ENCODE measurements at regions not wholly inside any gene's neighbourhood (a gene's known extent, or its start where the extent isn't known, plus 50 kb on each side); places are given as distances from the start of the nearest gene placed in this dataset.
A peak's percentile ranks its signal among the peaks of the same experiment; 100 is the strongest.

- FAIRE-seq: no peak
Observed at GRCh38 chr3:79910337-79910736, 142.5 kb upstream of the ROBO1 start.

- FAIRE-seq: no peak
Observed at GRCh38 chr3:79906106-79906505, 138.3 kb upstream of the ROBO1 start.

- FAIRE-seq: no peak
Observed at GRCh38 chr3:79902151-79902550, 134.4 kb upstream of the ROBO1 start.

- FAIRE-seq: no peak
Observed at GRCh38 chr3:79898907-79899306, 131.1 kb upstream of the ROBO1 start.

GRCh38 chr3:79896086-79896485 lies 128.3 kb upstream of the ROBO1 start:
- FAIRE-seq: no peak

- no peak for FAIRE-seq
Observed at GRCh38 chr3:79887213-79887612, 119.4 kb upstream of the ROBO1 start.

- no peak for FAIRE-seq
Observed at GRCh38 chr3:79886204-79886603, 118.4 kb upstream of the ROBO1 start.

- FAIRE-seq: no peak
Observed at GRCh38 chr3:79885407-79885806, 117.6 kb upstream of the ROBO1 start.

- no peak for FAIRE-seq
Observed at GRCh38 chr3:79884354-79884753, 116.6 kb upstream of the ROBO1 start.

- FAIRE-seq: no peak
Observed at GRCh38 chr3:79881431-79881830, 113.6 kb upstream of the ROBO1 start.

GRCh38 chr3:79878708-79879107 lies 110.9 kb upstream of the ROBO1 start:
- FAIRE-seq: no peak

- no peak for FAIRE-seq
Observed at GRCh38 chr3:79874646-79875045, 106.8 kb upstream of the ROBO1 start.

- FAIRE-seq: no peak
Observed at GRCh38 chr3:79872483-79872882, 104.7 kb upstream of the ROBO1 start.

- FAIRE-seq: no peak
Observed at GRCh38 chr3:79871656-79872055, 103.9 kb upstream of the ROBO1 start.

GRCh38 chr3:79870313-79870620 lies 102.5 kb upstream of the ROBO1 start:
- no peak for FAIRE-seq

GRCh38 chr3:79869461-79870312 lies 101.9 kb upstream of the ROBO1 start:
- no peak for FAIRE-seq

GRCh38 chr3:79866162-79866561 lies 98.4 kb upstream of the ROBO1 start:
- FAIRE-seq: no peak

GRCh38 chr3:79864077-79864476 lies 96.3 kb upstream of the ROBO1 start:
- FAIRE-seq: no peak

GRCh38 chr3:79848876-79849275 lies 81.1 kb upstream of the ROBO1 start:
- no peak for FAIRE-seq

GRCh38 chr3:79847928-79848327 lies 80.1 kb upstream of the ROBO1 start:
- no peak for FAIRE-seq

- FAIRE-seq: no peak
Observed at GRCh38 chr3:79846148-79846933, 78.5 kb upstream of the ROBO1 start.

- no peak for FAIRE-seq
Observed at GRCh38 chr3:79845546-79845945, 77.7 kb upstream of the ROBO1 start.

- peak; percentile 97 for FAIRE-seq
Observed at GRCh38 chr3:79844176-79844575, 76.4 kb upstream of the ROBO1 start.

GRCh38 chr3:79843180-79843579 lies 75.4 kb upstream of the ROBO1 start:
- FAIRE-seq: no peak
